Activated naive CD8-positive, alpha-beta T cell treated with anti-CD3 and anti-CD28 coated beads, Interleukin-2, amount 50 U/mL, for 16 hours (primary cell): ENCODE measurements at regions not wholly inside any gene's neighbourhood (a gene's known extent, or its start where the extent isn't known, plus 50 kb on each side); places are given as distances from the start of the nearest gene placed in this dataset.
A peak's percentile ranks its signal among the peaks of the same experiment; 100 is the strongest.
"Not testable (repeated sequence)": the region's sequence is repeated elsewhere in the genome, so short reads cannot be mapped to it uniquely, and the experiment has no call there.

Source experiments
- DNase-seq: peaks from one replicate; pipeline ENCODE4 v3.0.0-alpha.2; 2020; ENCODE audit warnings: low read depth, low spot score

DNA sequence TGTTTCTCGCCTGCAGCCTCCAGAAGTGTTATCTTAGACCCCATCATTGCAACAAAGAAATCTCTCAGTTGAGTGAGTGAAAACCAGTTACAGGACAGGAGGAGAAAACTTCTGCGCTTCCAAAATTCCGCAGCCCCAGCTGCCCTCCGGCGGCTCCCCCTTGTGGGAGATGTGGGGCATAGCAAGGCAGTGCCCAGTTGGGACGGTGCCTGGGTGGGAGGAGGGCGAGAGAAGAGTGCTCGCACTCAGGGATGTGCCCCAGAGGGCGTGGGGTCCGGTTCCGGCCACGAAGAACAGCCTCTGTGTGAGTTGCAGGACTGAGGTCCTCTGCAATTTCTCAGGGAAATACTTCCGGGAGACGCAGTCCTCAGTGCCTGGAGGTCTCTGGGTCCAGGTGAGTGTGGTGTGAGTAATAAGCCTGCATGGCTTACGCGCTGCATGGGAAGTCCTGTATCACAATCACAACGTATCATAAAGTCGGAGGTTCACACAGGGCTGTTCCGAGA is 87.0 kb upstream of the BLID start:
- peak; percentile 7 for DNase-seq

DNA sequence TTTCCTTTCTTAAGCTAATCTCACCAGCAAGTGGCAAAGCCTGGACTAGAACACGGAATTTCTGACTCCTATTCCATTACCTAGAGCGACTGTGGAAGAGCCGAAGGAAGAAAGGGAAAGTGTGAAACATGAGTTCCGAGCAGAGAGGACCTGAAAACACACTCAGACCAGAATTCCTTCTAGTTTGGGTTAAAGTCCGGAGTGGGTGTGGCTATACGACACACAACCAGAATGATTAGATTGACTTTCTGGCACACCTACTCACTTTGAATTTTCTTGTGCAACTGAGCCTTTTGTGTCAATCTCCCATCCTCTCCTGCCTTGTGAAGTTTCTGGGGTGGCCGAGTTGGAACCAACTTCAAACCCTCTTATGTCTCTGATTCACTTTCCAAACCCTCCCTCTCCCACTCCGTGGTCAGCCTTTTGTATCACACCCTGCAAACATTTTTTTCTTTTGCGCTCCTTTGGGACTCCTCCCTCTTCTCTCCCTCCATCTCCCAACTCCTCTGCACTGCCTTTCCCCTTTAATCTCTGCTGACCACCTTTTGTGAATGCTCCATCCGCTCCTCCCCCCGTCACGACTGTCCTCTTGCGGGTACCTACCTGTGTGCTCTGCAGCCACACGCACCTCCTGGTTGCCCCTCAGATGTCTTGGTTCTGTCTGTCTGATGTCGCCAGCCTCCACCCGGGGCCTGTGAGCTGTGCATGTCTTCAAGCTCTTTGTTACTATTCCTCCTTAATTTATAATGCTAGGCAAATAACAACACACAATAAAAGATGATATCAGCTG is 86.3 kb upstream of the BLID start:
- DNase-seq = no peak

DNA sequence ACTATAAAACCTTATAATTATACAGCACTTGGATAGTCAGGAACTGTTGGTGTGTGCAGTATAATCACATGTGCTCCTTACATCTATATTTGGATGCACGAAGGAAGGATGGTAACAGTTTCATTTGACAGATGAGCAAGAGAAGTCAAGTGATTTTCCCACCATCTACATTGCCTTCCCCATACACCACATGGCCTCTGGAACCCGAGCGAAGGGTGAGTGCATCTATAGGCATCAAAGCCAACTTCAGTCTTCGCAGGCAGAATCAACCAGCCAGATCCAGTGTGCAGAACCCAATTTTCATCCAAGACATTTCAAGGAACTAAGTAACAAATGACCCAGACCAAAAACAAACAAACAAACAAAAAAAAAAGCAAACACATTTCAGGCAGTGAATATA is 85.1 kb upstream of the BLID start:
- no peak for DNase-seq

DNA sequence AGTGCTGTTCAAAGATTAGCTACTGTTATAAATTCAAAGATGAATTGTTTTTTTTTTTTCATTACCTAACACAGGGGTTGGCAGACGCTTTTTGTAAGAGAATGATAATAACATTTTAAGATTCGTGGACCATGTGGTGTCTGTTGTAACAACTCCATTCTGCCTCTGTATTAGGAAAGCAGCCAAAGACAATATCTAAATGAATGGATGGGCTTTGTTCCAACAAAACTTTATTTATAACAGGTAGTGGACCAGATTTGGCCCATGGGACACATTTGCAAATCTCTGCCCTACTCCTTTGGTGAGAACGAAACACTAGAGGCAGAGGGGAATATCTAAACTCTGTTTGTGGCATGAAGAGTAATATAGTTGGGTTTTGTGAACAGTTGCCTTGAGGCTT is 83.6 kb upstream of the BLID start:
- no peak for DNase-seq

DNA sequence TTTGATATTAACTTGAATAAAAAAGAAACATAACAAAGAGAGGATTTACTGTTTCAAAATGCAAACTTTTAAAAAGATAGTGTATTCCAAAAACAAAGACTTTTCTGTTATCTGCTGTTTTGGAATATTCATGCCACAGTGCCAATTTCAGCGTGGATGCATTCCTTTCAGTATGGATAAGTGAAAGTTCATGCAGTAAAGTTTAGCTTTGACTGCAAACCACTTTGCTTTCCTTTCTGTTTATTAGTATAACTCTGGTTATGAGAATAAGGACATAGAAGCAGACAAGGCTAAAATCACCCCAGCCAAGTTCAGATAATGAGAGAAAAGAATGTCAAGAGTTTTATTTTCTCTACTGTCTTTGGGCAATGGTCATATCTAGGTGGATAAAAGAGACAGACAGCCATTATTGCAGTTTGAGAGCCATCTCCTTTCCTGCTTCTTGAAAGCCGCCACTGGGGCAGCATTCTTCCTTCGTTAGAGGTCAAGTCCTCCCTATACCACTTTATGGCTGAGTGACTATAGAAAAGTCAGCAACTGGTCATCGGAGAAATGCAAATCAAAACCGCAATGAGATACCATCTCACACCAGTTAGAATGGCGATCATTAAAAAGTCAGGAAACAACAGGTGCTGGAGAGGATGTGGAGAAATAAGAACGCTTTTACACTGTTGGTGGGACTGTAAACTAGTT is 82.4 kb upstream of the BLID start:
- no peak for DNase-seq

DNA sequence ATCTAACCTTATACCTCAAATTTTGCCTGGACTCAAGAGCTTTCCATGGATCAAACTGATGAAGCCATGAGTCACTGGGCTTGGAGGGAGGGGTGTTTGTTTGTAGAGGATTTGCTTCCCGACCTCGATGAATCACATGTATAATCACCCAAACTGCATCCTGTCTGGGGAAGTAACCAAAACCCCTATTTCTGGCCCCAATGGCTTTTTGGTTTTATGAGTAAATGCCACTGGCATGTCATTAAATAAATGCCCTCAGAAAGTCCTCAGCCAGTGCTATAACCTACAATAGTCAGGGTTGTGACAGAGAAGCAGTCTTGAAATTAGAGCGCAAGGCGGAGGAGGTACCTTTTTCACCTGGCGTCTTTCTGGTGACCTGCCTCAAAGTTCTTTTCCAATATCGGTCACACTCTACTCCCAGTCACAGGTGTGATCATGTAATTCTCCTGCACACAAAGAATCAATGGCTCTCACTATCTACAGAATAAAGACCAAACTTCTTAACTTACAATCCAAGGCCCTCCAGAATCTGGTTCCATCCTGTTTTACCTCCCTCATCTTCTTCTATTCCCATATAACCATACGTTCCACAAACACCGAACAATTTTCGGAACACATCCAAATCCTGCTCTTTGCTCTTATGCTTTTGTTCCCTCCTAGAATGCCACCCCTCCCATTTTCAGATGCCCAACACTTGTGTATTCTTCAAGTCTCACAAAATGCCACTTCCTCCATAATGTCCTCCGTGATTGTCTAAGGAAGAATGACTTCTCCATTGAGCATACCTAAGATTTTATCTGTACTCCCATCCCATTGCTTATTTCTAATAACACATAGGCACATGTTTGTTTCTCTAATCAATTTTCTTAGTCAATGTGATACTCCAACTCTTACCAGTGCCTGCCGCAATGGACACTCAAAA is 81.3 kb upstream of the BLID start:
- no peak for DNase-seq

DNA sequence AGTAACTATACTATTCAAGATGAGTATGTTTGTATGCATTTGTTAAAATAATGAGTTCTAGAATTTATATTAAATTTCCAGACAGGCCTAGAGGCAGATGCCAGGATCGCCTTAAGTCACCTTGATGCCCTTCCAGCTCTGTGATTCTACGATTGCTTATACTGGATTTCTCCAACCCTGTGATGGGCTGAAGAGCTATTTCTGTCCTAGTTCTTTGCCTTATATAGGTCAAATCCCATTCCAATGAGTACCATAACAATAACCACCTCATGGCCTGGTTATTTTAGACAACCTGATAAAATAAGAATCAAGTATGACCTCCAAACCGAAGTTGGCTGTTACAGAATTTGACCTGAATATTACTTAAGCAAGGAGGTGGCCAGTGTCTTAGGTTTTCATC is 79.8 kb upstream of the BLID start:
- DNase-seq = no peak

DNA sequence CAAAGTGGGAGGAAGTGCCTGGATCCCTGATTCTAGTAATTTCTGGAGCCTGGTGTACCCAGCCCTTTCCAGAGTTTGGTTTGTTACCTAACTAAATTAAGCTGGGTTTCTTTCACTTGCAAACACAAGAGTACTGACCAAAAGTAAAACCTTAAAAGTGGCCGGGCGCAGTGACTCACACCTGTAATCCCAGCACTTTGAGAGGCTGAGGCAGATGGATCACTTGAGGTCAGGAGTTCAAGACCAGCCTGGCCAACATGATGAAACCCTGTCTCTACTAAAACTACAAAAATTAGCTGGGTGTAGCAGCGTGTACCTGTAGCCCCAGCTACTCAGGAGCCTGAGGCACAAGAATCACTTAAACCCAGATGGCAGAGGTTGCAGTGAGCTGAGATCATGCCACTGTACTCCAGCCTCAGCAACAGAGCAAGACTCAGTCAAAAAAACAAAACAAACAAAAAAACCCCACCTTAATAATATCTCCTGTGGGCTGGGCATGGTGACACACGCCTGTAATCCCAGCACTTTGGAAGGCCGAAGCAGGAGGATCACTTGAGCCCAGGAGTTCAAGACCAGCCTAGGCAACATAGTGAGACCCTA is 78.0 kb upstream of the BLID start:
- not testable (repeated sequence) for DNase-seq

DNA sequence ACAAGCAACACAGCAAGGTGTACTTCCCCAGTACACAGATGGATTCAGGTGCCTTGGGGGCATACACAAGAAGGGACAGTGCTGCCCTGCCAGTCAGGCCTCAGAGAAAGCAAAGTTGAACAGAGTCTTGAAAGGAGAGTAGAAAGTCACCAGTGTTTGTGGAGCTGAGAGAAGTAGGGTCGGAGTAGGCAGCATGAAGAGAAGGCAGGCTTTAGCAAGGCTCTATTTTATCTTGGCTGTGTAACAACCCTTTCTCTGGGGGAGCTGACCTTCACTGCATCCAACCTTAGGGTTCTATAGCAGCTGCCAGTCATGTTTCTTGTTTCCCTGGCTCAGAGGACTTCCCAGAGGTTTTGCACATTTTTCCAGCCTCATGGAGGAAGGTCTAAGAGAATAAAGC is 77.4 kb upstream of the BLID start:
- DNase-seq = no peak

DNA sequence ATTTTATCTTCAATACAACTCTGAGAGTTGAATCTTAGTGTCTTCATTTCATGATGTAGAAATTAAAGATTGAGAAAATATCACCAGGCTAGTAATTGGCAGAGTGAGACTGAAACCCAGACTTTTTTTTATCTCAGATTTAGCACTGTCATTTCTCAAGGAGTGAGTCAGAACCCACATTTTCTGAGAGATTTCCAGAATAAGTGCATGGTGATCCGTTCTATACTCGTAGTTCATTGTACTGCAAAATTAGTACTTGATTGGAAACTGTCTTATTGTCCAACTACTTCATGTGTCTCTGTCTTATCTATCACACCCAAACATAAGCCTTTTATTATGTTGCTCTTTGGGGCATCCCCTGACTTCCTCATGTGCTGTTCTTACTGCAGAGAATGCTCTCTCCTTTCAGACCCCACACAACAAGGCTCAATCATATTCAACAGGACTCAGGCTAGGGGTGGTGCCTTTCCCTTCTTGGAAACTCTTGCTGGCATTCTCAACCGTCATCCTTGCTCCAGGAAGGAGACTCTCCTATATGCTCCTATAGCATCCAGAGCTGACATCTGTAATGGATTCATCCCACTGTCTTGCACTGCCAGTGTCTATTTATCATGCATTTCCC is 76.7 kb upstream of the BLID start:
- DNase-seq = no peak

DNA sequence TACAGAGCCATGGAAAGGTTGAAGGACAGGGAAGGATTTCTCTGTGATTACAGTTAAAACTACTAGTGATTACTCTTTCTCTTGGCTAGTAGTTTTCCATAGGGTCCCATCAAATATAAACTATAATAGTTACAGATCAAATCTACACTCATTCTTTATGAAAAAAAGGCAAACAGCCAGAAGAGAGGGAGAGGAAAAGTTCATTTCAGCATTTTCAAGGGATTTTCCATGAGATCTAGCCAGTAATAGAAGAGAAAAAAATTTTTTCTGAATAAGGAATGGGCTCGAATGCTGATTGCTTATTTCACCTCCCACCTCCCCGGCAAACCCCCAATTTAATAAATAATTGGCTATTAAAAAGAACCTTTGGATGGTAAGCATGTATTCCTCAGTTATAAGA is 74.8 kb upstream of the BLID start:
- no peak for DNase-seq

DNA sequence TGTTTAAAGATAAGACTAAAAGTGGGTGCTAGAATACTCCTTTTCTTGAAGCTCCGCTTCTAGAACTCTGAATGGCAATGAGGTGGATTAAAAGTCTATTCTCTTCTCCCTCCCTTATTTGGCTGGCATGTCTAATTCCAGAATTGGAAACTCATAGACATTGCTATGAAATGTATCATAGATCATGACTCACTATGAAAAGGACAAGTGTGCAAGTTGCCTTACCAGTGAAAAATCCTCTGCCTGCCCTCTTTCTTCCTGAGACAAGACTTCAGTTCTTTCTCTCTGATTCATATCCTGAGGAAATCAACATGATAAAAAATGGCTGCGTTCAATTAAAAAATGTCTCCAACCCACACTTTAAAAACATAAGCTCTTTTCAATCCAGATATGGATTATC is 73.2 kb upstream of the BLID start:
- DNase-seq = no peak

DNA sequence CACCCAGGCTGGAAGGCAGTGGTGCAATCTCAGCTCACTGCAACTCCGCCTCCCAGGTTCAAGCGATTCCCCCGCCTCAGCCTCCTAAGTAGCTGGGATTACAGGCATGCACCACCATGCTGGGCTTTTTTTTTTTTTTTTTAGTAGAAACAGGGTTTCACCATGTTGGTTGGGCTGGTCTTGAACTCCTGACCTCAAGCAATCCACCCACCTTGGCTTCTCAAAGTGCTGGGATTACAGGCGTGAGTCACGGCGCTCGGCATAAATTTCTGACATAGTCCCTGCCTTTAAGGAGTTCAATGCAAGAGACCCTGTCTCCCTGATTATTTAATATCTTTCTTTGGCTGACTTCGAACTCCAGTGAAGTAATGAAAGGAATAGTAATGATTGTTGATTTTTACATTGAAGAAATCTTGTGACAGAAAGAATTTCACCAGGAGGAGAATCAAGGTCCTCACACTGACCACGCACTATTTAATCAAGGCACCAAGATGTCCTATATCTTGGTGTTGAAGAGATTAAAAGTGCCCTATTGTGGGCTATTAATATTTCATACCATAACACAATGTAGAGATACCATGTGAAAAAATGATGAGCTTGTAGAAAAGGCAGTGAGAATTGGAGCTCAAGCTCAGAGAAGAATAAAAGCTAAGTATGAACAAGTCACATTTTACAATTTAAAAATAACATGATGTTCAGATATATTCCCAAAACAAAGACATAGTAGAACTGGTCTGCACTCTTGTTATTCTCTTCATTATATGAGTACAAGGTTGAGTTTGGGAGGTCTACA is 71.6 kb upstream of the BLID start:
- no peak for DNase-seq

DNA sequence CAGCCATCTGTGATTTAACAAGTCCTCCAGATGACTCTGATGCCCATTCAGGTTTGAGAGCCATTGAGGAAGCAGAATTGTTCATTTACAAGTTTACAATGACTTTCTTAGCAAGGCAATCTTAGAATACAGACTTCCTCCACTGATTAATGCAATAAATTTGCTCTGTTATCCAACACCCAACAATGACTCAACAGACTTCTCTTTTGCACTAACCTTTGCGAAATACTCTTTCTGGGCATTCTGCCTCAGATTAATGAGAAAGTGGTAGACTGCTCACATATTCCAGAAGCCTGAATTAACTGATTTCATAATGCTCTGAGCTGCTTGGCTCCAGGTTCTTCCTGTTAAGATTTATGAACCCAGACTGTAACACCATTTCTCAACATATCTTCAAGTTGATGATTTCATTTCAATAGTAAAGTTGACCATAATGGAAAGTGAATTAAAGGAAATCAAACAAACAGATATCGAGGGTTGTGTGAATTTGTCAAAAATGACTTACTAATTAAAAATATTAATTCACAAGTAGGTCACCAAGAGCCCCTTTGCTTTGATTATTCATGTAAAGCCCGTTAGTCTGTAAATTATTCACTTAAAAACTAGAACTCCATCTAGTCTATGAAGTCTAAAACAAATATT is 70.5 kb upstream of the BLID start:
- DNase-seq = no peak

DNA sequence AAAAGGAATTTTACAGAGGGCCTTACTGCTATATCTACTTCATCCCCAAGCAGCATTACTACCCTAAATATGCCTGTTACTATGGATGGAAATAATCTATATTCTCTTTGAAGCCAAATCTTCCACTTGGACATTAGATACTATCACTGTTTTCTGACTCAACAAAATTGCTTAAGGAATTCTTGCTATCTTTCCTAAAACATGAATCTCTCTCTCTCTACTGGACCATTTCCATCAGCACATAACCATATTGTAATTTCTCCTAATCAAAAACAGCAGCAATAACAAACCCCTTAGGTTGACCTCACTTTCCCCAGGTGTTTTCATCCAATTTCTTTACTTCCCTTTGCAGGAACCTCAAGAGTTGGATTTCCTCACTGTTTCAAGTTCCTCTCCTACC is 67.9 kb upstream of the BLID start:
- no peak for DNase-seq

DNA sequence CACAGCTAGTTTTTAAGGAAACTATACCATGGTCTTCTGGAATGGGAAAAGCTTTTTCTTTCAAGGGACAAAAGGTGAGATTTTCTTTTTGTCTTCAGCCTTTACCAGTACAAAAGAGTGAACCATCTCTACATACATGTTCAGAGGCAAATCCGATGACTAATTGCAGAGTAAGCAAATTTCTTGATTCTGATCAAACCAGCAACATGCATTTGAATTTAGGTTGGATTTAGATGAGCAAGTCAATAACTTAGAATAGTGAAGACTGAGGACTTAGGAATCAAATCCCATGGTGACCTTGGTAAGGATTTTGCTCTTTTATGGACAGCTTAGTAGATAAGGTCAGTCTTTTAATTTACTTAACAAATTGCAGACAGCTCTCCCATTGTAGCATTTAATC is 65.9 kb upstream of the BLID start:
- DNase-seq = no peak

DNA sequence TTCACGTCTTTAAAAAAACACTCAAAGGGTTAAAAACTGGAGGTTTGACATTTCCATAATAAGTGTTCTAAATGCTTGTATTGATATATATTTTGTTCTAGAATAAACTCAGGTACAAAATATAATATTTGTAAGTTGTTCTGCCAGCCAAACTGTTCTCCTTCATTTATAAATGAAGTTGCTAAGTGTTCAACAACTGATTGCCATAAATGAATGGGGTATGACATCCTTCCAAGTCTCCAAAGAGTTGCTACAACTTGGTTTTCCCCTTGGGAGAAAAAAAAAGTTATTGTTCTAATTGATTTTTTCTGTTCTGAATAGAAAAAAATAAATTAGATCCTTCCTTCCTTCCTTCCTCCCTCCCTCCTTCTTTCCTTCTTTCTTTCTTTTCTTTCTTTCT is 65.4 kb upstream of the BLID start:
- DNase-seq = no peak

DNA sequence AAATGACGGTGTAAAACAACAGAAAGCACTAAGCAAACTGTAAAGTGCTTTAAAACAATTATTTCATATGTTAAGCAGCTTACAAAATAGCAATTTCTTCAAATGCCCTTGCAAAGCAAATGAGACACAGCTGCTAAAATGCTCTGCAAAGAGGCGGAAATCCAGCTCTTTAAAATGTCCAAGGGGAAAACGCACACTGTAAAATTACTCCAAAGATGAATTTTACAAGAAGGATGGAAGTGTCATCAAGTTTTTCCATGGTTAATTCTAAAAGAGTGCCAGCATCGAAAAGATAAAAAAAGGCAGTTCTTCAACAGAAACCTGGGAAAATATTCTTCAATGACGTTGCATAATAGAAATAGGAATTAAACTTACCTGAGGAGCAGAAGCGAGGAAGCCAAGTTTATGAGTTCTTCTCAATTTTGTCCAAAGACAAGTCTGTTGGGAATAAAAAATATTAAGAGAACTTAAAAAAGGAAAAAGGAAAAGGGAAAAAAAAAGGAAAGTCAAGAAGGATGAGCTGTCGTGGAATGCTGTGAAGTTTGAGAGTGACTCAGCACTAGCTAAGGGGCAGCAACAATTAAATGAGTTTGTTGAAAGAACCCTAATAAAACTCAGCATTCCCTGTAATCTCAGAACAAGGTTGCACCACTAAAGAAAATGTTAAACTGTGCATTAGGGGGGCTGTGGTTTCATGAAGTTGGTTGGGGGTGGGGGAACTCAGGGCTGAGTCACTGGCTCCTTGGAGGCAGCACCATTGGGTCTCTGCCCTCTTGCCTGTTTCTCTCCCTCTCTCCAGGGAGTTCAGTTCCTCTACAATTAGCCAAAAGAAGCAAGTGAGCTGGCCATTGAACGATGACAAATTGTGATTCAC is 64.2 kb upstream of the BLID start:
- DNase-seq = no peak

DNA sequence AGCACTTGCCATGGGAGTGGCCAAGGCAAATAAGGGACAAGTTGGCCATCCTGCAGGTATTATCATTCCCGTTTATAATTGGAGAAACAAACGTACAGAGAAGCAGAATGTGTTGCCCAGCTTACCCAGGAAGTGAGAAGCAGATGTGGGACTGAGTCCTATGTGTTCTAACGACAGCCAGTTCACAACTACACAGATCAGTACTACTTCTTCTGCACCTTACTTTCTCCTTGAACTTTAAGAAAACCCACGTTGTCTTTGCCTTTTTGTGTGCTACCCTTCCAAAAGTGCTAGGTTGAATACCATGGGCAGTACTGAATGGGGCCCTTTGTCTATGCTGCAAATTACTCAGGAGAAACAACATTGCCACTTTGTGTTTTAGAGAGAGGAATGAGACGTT is 62.8 kb upstream of the BLID start:
- no peak for DNase-seq
